GM19324 (cell line): ENCODE measurements at regions not wholly inside any gene's neighbourhood (a gene's known extent, or its start where the extent isn't known, plus 50 kb on each side); places are given as distances from the start of the nearest gene placed in this dataset.

Experiments used
- ATAC-seq: cut with Tn5 transposase; IDR thresholded peaks from one replicate; pipeline ENCODE4 v1.9.1; 2021; ENCODE audit warnings: mild to moderate bottlenecking, moderate library complexity; ENCODE audit not compliant: unreplicated experiment, low FRiP score

DNA sequence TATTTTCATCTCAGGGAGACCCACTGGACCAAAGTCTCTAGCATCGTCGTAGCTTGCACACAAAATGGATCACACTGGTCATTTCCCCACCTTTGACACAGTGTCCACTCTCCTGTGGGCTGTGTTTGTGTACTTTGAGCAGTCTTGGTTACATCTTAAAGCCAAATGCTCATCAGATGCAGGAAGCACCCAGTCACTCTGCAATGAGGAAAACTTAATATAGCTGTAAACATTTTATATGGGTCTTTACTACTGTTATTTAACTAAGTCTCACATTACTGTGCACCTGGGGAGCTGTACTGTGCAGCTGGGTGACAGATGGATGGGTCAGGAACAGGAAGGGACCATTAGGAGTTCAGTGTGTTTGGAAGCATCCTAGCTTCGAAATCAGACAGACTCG is 109.0 kb upstream of the CXCR4 start:
- ATAC-seq, result no peak

DNA sequence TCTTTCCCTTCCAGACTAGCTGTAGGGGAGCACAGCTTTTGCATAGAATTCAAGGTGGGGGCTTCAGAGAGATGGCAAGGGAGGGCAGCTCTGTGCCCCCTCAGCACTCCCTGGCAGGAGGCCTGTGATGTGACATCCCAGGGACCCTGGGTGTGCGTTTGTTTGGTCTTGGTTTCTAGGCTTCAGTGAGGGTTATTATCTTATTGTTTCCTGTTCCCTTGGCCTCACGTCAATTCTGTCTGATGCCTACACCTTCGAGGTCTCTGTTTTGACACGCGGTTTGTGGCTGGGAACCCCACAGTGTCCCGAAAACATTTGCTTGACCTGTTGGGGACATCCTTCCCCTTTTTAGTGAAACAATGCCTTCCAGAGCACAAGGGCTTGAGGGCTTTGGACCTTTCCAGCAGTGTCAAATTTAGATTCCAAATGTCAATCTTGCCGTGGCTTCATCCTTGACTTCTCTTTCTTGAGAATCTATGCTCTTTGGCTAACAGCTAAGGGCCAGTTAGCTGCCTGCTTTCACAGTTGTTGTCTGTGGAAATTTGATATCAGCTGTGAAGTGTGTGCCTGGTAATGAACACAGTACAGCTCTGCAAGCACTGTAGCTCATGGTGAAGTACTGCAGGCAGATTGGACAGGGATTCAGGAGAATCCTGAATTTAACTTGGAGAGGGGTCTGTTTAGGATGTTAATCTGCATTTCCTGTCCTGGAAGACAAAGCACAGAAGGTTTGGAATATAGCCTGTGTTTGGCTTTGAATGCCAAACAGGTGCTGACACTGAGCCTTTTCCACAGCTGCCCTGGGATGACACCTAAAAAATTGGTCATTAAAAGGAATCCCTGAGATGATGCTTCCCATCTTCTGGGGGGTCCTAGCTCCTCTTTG is 108.2 kb upstream of the CXCR4 start:
- ATAC-seq, result no peak

DNA sequence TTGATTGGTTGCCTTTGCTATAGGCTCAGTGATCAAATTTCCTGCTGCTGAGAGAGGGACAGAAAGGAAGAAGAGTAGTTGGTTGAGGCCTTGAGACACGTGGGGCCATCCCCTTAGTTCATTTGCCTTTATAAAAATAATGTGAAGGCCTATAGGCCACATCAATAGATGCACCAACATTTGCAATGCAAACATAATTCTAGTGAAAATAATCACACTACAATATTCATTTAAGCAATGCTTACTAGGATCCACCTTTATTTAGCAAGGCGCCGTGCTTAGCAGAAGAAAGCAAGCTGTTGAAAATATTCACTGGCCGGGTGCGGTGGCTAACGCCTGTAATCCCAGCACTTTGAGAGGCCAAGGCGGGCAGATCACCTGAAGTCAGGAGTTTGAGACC is 105.3 kb upstream of the CXCR4 start:
- ATAC-seq, result no peak

- no peak for ATAC-seq
Observed at GRCh38 chr2:136222862-136223261, 104.9 kb upstream of the CXCR4 start.

DNA sequence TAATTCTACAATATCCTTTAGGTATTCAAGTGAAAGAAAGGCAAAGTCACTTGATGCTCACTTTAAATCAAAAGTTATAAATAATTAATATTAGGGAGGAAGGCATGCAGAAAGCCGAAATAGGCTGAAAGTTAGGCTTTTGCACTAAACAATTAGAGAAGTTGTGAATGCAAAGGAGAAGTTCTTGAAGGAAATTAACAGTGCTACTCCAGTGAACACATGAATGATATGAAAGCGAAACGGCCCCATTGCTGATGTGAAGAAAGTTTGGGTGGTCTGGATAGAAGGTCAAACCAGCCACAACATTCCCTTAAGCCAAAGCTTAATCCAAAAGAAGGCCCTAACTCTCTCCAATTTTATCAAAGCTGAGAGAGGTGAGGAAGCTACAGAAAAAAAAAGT is 103.1 kb upstream of the CXCR4 start:
- no peak for ATAC-seq

DNA sequence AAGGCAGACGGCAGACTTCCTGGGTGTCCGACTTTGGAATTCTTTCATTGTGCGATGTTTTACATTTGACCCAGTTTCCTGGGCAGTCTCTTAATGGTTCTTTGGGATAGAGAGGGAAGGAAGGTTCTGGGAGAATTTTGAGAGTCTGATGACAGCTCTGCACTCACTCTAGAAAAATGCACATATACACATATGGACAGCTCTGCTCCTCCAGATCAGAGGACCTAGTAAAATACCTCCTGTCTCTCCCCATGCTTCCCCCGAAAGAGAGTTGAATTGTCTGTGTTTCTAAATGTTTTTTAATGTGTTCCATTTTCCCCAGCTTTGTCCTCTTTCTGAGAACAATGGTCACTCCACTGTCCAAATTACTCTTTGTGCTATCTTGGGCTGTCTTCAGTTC is 102.0 kb upstream of the CXCR4 start:
- ATAC-seq, result no peak

DNA sequence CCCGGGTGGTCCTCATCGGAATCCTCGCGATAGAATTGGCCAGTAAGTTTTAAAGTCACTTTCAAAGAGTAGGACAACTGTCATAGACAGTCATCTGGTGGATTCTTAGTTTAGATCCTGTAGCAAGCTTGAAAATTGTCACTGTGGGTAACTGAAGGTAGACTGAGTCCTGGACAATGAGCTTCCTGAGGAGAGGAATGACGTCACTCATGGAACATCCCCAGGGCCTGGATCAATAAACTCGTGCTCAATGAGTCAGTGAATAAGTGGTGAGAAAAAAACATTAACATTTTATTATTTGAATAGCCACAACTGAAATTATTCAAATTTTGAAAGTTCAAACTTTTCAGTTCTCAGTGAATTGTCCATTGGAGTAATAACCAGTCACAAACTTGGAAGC is 101.4 kb upstream of the CXCR4 start:
- ATAC-seq, result no peak

DNA sequence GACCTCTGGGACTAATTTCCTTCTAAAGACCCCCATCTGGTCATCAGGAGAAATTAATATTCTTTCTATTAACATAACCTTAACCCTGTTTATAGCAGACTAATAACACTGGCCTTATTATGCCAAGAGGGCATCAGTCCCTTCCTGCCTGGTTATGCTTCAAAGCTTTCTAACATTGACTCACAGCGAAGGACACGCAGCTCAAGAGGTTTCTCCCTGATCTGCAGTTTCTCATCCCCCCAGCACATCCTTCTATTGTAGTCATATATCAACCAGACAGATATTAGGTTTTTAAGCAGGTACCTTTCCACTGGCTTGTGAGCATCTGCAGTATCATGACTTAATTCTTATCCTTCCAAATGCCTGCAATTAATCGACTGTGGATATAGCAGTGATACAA is 100.0 kb upstream of the CXCR4 start:
- no peak for ATAC-seq

DNA sequence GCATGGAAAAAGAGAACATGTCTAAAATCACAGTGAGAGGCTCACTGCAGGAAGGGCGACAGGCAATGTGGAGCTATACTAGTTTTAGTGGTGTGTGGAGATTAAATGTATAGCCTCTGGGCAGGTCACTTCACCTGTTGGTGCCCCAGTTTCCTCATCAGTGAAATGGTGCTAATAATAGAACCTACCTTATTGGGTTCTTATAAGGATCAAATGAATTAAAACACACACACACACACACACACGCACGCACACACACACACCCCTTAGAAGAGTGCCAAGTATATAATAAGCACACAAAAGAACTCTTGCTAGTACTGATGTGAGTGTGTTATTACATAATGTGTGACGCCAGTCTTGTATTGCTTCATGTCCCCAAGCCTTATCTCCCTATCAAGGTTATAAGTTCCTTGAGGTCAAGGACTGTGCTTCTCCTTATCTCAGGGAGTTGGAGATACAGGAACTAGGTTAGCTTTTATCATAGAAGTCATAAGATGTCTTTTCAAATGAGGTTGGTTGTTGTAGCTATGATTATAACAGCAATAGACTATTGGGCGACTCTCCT is 98.0 kb upstream of the CXCR4 start:
- no peak for ATAC-seq

DNA sequence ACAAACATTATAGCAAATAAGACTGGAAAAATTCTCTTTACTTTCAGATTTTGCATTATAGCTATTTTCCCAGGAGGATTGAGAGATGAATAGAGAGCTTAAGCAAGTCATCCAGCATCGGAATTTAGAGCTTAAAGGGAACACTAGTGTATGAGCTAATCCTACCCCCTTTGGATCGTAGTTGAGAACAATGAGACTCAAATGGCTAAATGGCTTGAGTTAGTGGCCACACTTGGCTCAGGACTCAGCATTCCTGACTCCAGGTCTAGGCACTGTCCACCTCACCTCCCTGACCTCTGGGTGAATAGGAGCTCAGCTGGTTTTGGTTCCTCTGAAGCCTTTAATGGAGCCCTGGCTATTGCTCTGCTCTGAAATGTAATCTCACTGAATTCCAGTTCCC is 97.5 kb upstream of the CXCR4 start:
- ATAC-seq, result no peak

- ATAC-seq, result no peak
Observed at GRCh38 chr2:136214307-136215200, 96.6 kb upstream of the CXCR4 start.

DNA sequence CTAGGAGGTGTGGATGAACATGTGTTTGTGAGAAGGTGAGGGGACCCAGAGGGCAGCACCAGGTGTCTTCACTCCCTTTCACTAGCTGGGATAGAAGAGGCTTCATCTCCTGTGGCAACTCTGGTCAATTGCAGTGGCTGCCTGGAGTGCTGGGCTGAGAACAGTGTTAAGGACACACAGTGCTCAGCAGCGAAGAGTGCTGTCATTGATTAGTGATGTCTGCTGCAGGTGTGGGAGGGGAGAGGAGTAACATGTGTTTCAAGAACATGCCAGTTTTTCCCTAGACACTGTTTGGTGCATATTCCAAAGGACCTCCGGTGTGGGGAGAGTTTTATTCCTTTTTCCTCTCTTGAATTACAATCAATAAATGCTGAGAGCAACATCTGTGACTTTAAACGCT is 95.9 kb upstream of the CXCR4 start:
- ATAC-seq, result no peak

- ATAC-seq, result peak; percentile 49
Observed at GRCh38 chr2:136212426-136213378, 94.8 kb upstream of the CXCR4 start.

DNA sequence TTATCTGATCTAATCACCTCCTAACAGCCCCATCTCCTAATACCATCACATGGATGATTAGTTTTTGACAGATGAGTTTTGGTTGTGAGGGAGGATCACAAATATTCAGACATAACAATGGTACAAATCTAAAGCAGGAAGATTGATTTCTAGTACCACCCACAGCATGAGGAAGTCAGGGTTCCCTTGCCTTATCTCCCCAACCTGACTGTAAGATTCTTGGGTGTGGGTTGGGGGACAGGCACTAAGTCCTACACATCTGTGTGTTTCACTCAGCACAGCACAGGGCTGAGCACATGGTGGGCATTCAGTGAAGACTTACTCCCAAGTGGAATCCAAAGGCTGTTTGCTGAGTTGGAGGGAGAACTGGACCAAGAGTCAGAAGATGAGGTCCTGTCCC is 93.8 kb upstream of the CXCR4 start:
- ATAC-seq, result no peak

GRCh38 chr2:136210822-136211221 is 92.9 kb upstream of the CXCR4 start:
- no peak for ATAC-seq

DNA sequence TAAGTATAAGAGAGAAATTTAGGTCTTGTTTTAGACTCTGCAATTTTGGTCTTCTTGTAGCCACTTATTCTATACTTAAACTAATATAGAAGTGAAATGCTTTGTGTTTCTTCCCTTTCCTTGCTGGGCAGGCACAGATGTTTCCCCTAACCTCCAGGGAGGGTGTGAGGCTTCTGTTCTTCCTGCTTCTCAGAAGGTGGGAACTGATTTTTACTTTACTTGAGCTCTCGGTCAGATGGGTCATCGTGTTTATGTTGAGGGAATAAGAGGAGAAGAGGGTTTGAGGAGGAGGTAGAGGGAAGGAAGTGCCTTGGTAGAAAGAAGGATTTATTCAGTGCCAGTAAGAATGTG is 92.5 kb upstream of the CXCR4 start:
- no peak for ATAC-seq

DNA sequence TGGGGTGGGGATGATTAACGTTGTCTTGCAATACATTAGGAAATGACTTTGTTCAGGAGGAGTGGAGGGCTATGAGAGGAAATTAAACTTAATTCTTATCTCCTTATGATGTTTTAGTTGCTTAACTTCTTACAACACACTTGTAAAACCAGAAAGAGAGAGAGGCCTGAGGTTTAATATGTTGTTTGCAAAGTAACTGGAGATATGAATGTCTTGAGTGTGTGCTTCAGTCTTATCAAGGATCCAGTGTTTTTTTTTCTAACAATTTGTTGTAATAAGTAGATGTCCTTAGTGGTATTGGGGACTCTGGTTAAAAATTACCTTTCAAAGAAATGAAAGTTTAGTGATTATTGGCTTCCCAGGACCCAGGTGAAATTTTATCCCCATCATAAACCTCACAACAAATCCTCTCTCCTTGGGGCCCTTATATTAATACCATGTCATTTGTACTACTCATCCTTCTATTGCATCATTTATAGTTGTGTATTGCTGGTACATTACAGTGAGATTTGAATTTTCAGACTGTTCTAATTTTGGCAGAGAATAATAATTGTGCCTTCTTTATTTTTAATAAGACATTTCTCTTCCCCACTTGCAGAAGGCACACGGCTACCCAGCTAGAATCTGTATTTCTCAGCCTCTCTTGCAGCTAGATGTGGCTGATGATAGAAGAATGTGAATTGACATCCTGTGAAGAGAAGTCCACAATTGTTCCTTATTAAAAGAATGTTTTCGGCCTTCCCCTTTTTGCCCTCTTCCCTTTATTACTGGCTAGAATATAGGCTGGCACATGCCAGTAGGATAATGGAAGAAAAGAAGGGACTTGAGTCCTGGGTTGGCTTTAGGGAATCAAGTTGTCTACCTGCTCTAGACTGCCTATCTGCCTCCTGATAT is 91.9 kb upstream of the CXCR4 start:
- ATAC-seq, result no peak

- no peak for ATAC-seq
Observed at GRCh38 chr2:136208682-136209420, 90.9 kb upstream of the CXCR4 start.

- no peak for ATAC-seq
Observed at GRCh38 chr2:136207665-136208064, 89.7 kb upstream of the CXCR4 start.
